ENCODE measurements at regions not wholly inside any gene's neighbourhood (a gene's known extent, or its start where the extent isn't known, plus 50 kb on each side); places are given as distances from the start of the nearest gene placed in this dataset.

DNA sequence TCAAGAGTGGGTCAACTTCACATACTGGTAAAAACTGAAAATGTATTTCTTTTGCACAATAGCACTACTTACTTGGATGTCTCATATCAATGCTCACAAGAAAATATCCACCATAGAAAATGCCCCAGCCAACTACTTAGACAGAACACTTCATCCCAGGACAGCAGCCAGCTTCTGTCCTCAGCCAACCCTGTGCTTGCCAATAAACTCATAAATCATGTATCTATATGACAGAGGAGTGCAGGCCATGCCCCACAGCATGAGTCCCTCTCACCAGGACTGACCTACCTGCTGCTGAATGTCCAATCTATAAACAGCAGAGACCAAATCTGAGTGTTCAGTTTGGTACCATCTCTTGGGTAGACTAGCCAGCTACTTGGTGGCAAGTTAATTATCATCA is 179.3 kb downstream of the OMA1 start:
- DNase-seq (ENCODE audit: low read depth): no peak

DNA sequence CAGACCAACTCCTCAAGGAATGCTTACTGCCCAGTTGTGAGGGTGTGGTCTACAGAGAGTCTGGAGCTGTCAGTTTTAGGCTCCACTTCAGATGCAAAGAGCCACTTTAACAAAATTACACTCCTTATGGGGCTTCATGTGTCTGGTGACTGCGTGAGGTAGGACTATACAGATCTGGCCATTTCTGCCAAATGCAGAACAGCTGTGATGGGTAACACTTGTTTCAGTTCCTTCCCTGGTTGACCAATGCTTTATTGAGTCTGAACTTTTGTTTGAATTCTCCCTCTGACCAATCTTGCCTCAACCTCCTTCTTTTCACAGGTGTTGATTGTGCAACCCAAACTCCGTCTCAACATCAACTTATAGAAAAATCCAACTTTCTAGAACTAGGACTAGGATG is 181.2 kb downstream of the OMA1 start:
- no peak for DNase-seq (ENCODE audit: low read depth)

DNA sequence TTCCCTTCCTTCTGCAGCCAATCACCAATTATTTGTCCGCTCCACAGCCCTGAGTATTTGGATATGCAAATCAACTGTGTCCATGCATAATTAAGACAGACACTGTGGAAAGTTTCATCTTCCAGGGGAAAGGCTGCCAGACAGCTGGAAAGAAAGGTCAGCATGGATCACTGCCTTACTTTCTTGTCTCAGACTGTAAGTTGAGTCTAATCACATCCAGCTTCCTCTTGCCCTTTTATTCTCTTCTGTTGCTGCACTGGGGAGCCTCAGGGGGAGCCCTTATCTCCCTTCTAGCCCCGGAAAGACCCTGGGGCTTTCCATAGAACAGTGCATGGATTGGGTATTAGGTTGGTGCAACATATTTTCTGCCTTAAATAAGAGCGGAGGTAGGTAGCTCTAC is 182.9 kb downstream of the OMA1 start:
- no peak for DNase-seq (ENCODE audit: low read depth)

DNA sequence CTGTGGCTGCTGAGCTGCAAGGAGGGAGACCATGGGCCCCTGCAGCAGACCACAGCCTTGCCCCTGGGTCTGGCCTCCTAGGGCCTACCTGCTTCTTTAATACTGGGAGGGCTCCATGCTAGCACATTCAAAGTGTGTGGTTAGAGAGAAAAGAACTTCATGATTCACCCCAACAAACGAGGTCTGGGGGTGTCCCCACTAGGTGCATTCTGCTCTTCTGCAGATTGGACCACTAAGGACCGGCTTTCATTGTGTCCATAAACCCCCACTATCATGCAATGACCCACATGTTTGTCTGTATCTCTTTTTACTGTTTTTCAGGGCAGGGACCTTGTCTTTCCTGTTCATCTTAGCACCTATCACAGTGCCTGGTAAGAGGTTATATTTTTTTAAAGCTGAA is 185.4 kb downstream of the OMA1 start:
- no peak for DNase-seq (ENCODE audit: low read depth)

DNA sequence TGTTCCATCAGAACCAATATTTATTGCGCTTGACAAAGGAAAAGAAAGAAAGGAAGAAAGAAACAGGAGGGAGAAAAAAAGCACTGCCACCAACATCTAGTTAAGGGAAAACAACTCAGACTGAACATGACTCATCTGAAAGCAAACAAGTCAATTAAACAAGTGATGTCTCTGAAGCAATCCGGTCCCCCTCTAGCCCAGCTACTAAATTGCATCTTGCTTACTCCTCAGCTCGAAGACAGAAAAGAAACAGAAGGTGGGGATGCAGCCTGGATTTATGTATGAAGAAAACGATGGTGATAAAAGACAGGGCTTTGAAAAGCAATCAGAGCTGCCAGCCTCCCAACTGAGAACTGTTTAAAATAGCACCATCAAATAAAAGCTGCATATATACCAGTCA is 188.2 kb downstream of the OMA1 start:
- no peak for DNase-seq (ENCODE audit: low read depth)

DNA sequence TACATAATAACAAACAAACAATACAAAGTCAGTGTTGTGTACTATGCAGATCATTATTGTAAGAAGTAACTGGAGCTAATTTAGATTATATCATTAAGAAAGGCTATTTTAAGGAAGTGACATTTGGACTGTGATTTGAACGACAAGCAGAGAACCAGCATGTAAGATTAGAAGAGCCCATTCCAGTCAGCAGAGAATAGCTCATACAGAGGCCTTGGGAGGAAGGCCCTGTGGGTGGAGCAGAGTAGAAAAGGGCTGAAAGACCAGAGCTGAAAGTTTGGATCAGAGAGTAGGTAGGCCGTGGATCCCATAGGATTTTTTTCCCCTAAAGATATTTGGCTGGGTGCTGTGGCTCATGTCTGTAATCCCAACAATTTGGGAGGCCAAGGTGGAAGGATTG is 190.1 kb downstream of the OMA1 start:
- no peak for DNase-seq (ENCODE audit: low read depth)

DNA sequence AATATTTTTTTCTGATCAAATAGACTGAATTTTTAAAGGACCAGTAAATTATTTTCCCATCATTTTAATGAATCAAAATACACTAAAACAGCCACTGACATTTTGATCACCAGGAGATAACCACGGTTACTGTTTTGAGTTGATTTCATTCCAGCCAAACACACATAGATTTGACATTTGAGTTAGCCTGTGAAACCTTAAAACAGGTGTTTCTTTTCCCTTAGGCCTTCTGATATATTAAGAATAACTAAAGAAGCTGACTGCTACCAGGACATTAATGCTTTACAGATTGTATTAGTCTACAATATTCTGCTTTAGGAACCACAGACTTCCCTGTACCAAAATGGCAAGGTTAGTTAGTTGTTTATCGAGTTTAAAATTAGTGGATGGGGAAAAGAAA is 193.4 kb downstream of the OMA1 start:
- DNase-seq (ENCODE audit: low read depth): no peak

DNA sequence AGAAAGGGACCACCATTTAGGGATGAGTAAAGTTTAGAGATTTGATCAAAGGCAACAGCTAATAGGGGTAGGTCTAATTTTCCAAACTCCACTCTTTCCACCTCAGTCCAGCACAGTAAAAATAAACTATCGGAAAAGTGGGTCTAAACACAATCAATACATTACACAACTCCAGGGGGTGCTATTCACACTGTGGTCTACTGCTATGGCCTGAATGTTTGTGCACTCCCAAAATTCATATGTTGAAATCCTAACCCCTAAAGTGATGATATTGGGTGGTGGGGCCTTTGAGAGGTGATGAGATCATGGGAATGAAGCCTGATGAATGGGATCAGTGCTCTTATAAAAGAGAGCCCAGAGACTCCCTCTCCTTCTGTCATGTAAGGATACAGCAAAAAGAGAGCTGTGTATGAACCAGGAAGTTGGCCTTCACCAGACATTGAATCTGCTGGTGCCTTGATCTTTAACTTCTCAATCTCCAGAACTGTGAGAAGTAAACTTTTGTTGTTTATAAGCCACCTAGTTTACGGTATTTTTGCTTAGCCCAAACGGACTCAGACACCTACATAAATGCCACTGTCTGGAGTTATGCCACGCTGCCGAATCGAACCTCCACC is 193.9 kb downstream of the OMA1 start:
- no peak for DNase-seq (ENCODE audit: low read depth)

DNA sequence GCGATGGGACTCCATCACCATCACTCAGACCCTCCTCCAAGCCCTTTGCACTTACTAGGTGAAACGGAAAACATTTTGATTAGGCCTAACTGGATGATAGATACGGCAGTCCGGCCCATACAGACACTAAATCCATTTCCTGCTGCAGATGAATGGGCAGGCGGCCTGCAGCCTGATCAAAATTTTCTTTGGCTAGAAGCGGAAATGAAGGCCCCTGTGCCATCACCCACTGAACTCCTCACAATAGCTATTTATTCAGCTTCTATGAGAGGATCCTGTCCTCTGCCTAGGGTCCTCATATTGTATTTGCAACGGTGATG is 200.5 kb downstream of the OMA1 start:
- no peak for DNase-seq (ENCODE audit: low read depth)

DNA sequence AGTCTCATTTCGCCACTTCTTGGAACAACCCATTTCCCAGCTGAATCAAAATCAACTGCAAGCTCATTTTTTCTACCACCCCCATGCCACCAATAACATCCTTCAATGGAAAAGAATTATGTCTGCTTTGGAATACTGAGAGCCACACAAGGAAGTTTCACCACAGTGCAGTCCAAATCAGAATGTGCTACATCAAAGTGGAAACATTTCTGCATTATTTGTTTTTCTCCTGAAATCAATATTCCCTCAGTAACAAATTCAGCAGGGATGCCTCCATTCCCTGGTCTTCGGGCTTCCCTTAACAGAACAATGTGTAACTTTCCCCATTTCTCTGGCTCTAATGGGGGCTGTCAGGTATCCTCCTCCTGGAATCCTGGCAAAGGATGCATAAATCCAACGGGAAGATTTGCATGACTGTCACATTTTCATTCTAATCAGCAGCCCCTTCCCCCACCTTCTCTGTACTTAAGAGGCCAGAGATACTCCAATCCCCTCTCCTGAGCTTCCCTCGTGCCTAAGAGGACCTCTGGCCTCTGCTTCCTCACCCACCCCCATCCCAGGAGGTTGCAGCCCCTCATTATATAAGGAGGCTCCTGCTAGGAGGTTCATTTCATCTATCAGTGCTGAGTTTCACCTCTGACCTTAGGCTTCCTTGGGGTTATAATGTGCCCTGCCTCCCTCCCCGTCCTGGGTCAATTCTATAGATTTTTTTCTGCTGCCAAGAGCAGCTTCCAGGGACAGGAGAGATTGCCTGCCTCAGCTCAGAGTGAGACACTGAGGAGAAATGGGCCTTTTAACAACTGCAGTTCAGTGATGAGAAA is 201.1 kb downstream of the OMA1 start:
- no peak for DNase-seq (ENCODE audit: low read depth)

DNA sequence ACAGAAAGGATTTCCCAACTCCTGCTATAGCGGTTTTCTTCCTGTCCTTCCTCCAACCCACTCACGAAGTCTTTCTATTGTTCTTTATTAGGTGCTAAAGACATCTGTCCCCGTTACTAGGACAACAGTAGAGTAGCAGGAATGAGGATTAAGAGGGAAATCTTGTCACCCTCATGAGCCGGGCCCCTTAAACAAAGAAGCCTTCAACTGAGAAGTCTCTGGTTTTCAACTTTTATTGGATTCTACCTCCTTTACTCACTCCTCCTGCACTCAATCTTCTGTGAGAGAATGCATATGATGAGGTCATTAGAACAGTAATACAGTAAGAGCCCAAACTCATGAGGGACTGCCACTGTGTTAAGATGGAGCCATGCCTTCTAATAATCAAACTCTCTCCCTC is 206.3 kb downstream of the OMA1 start:
- DNase-seq (ENCODE audit: low read depth): no peak

DNA sequence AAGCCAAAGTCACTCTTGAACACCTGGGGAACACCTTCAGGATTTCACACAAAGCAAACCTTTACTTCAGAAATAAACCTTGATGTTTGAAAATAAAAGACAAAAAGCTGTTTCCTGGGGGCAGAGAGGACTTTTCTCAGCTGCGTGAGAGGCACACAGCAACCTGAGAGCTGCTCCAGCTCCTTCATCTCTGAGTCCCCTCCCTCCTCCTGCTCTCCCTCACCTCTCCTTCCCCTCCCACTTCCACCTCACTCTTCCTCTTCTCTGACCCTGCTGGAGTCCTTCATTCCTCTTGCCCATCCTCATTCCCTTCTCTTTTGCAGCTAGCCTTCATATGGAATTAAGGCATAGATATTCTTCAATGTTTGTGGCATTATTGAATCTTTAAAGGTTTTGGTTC is 208.4 kb downstream of the OMA1 start:
- no peak for DNase-seq (ENCODE audit: low read depth)

DNA sequence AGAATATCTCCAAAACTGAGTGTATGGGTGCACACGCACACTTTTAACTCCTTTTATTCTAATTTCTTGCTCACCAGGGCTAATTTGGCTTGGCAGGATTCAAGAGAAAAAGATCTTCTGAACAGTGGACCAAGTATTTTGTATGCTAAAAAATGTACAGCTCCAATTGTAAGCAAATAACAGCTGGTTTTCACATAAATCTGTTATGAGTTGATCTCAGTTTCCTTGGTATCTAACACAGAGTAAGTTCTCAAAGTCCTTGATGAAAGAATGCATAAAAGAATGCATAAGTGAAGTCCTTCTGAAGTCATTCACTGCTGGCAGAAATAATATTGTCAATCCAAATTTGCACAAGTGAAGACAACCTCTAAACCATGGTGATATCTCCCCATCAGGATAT is 213.0 kb downstream of the OMA1 start:
- DNase-seq (ENCODE audit: low read depth): no peak

DNA sequence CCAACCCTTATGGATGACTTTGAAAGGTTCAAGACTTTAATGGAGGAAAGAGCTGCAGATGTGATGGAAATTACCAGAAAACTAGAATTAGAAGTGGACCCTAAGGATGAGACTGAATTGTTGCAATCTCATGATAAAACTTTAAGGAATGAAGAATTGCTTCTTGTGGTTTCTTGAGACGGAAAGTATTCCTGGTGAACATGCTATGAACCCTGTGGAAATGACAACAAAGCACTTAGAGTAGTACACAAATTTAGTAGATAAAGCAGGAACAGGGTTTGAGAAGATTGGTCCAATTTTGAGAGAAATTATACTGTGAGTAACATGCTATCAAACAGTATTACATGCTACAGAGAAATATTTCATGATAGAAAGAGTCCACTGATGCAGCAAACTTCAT is 215.4 kb downstream of the OMA1 start:
- DNase-seq (ENCODE audit: low read depth): no peak

DNA sequence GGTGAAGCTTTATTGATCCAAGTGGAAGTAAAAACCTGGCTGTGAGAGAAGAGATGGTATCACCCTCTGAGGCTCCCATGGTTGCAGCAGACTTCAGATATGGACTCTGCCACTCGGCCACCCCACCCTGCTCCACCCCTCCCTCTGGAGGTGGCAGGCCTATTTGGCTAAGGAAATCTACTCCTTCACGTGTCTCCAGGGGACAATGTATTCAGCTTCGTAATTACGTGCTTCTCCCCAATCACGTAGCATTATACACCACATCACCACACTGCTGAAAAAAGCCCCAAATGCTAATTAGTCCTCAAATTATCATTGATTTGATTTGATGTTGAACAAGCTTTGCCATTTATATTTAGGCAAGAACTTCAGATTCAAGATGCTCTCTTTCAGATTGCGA is 220.7 kb downstream of the OMA1 start:
- no peak for DNase-seq (ENCODE audit: low read depth)

DNA sequence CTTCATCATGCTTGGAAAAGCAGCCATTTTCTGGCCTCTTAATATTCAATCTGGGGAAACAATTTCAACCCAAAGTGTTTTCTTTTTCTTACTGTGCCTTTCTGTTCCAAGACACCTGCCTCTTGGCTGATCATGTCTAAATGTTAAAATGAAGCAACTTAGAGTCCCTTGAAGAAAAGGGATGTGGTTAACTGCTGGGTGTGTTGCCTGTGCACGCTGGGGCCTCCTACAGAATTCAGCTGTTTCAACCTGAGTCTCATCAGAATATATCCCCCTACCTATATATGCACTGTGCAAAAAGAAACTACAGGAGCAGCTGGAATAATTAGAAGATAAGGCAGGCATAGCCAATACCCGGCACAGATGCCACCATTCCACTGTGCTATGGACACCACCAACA is 222.0 kb downstream of the OMA1 start:
- DNase-seq (ENCODE audit: low read depth): no peak

DNA sequence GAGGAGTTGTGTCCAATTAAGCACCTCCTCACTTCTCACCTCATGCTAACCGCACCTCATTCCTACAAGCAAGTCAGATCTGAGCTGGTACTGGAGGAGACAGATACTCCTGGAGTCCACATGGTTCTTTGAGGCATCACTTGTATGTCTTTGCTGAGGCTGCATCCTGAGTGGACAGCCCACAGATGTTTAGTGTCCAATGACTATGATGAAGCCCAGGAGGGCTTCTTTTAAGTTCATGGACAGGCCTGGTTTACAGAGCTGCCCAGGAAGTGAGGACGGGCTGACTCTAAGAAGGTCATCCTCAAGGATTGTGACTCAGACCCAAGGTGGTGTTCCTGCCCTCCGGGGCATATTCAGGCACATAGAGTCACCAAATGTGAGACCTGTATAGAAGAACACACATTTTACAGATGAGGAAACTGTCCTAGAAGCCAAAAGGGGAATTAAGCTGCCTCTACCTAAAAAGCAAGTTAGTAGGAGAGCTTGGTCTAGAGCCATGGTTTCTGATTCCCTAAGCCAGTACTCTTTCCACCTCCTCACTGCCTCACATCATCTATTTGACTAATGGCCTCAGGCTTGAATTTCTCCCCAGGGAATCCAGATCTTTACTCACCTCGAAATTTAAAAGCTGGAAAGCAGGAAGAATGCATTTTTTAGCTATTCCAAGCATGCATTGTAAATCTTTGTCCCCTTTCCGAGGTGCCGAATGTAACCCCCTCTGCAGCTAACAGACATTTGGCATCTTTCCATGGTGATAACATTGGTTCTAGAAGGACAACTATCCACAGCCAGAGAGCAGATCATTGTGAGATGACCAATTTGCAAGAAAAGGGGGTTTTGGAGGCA is 228.1 kb downstream of the OMA1 start:
- DNase-seq (ENCODE audit: low read depth): no peak

DNA sequence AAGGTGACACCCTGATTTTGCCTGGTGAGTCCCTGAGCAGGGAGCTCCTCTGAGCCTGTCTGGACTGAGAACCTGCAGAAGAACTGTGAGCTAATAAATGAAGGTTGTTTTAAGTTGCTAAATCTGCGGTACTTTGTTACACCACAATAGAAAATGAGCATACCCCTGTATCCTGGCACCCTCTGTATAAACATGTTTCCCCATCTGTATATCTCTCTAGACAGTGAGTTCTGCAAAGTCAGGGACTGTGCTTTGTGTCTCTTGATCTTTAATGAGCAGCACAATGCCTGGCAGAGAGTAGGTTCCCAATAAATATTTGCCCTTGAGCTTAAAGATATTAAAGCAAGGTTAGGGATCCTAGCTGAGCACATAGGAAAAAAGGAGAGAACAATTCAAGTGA is 228.8 kb downstream of the OMA1 start:
- no peak for DNase-seq (ENCODE audit: low read depth)

DNA sequence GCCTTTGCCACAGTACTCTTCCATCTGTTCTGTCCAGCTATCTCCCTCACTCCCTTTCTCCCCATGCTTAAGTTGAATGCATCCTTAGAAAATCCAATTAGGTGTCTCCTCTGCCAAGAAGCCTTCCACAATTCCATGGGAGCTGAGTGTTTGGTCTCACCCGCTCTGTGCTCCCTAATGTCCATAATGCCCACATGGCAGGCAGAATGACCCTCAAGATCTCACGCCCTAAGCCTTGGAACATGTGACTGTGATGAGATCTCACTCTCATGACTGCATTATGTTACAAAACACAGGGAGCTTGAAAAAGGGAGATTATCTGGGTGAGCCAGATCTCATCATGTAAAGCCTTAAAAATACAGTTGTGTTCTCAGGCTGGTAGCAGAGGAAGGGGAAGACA is 229.4 kb downstream of the OMA1 start:
- DNase-seq (ENCODE audit: low read depth): no peak

DNA sequence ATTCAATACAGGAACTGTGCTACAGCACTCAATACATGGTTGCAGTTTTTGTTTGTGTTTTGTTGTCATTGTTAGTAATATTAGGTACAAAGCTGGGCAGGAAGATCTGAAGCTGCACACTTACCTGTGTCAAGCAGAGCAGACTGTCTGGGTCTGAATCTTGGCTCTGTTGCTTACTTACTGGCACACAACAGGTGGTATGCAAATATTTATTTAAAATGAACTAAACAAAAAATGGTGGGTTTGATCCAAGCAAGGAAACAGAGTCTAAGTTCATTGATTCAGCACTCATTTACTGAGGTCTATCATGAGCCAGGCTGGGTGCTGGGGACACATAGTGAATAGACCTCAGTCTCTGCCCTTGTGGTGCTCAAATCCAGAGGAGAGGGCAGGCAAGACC is 230.4 kb downstream of the OMA1 start:
- DNase-seq (ENCODE audit: low read depth): no peak

DNA sequence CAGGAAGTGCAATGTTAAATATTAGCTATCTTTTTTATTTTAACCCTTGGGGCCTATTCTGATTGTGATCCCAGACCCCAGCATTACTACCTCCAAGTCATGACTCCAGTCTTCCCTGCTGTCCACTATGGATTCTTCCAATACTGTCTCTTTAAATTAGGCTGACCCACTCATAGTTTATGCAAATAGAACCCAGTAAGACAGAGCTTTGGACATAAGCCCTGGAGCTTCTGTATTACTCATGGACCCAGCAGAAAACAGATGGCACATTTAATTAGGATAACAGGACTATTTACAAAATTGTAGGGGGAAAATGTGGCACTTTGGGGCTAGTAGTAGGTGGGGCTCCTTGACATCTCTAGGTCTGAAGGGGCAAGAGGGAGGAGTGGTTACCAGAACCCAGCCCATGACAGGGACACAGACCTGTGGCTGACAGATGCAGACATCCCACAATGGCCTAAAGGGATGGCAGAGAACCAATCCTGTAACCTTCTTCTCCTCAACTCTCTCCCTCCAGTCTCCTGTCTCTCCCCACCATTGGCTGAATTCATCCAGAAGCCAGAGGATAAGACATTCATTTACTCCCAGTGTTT is 233.5 kb downstream of the OMA1 start:
- no peak for DNase-seq (ENCODE audit: low read depth)

DNA sequence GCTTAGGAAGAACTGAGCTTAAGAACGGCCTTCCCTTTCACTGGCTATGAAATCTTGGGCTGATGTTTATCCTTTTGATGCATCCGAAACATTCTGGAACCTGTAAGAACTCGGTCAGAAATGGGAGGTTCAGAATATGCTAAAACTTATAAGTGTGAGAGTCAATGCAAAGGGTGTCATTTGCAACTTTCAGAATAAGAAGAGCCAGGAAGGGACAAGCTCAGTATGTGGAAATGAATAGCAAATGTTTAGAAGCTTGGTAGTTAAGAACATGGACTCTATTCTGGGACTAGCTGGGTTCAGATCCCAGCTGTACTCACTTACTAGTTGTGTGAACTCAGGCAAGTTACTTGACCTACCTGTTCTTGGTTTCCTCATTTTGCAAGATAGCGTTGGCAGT is 234.1 kb downstream of the OMA1 start:
- no peak for DNase-seq (ENCODE audit: low read depth)

DNA sequence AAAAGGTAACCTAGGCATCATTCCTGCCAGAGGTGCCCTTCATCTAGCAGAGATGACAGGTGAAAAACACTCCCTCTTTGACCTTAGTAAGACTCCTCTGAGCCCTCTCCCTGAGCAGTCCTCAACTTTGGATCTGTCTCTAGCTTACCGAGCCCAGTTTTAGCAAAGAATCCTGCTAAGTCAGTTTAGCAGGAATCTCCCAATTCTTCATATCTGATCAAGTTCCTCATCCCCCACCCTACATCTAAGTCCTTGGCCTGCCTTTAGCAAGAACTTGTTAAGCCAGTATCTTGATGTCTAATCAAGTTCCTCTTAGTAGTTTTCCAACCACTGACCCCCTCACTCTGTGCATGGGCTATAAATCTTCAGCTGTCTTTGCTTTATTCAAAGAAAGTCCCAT is 235.6 kb downstream of the OMA1 start:
- no peak for DNase-seq (ENCODE audit: low read depth)
